Mesenchymal stem cell (in vitro differentiated cells and primary cell): ENCODE measurements at regions not wholly inside any gene's neighbourhood (a gene's known extent, or its start where the extent isn't known, plus 50 kb on each side); places are given as distances from the start of the nearest gene placed in this dataset.

Experiments used
- DNase-seq: peaks from one replicate; pipeline ENCODE4 v3.0.0-alpha.2; 2013
- H2AFZ ChIP-seq: one replicate; pipeline ENCODE4 v1.6.1; 2013; ENCODE audit warnings: low read depth, mild to moderate bottlenecking, control low read depth, inconsistent platforms, low read length, moderate library complexity
- H2AK5ac ChIP-seq: 2 replicates; pipeline ENCODE4 v1.6.1; 2013; ENCODE audit warnings: low read length, moderate library complexity, mild to moderate bottlenecking, inconsistent platforms; ENCODE audit not compliant: severe bottlenecking
- H2BK120ac ChIP-seq: one replicate; pipeline ENCODE4 v1.6.1; 2013; ENCODE audit warnings: low read depth, mild to moderate bottlenecking, inconsistent platforms, low read length, moderate library complexity
- H2BK12ac ChIP-seq, 2 experiments: one replicate each; pipeline ENCODE4 v1.6.1; 2013; ENCODE audit warnings: inconsistent platforms in 2 of 2, low read length in 2 of 2, mild to moderate bottlenecking in 2 of 2, moderate library complexity in 2 of 2, control low read depth in 1 of 2
- H2BK15ac ChIP-seq: one replicate; pipeline ENCODE4 v1.6.1; 2013; ENCODE audit warnings: mild to moderate bottlenecking, low read depth, inconsistent platforms; ENCODE audit not compliant: poor library complexity, severe bottlenecking
- H2BK5ac ChIP-seq: 2 replicates; pipeline ENCODE4 v1.6.1; 2013; ENCODE audit warnings: low read depth, mild to moderate bottlenecking, low read length, control low read depth, inconsistent platforms; ENCODE audit not compliant: poor library complexity, severe bottlenecking
- H3K14ac ChIP-seq, 2 experiments: one replicate each; pipeline ENCODE4 v1.6.1; 2013; ENCODE audit warnings: inconsistent platforms in 2 of 2, low read length in 2 of 2, control low read depth in 1 of 2, mild to moderate bottlenecking in 1 of 2, moderate library complexity in 1 of 2
- H3K18ac ChIP-seq, 2 experiments: one replicate each; pipeline ENCODE4 v1.6.1; 2013; ENCODE audit warnings: inconsistent platforms in 2 of 2, low read length in 2 of 2, control low read depth in 1 of 2, low read depth in 1 of 2, mild to moderate bottlenecking in 1 of 2
- H3K23ac ChIP-seq, 2 experiments: one replicate each; pipeline ENCODE4 v1.6.1; 2013; ENCODE audit warnings: inconsistent platforms in 2 of 2, low read length in 2 of 2, mild to moderate bottlenecking in 2 of 2, moderate library complexity in 2 of 2, control low read depth in 1 of 2
- H3K27ac ChIP-seq: 2 replicates; pipeline ENCODE4 v1.5.1; 2013; ENCODE audit warnings: mild to moderate bottlenecking, moderate library complexity, low read length, control low read depth, inconsistent platforms; ENCODE audit not compliant: poor library complexity, severe bottlenecking
- H3K27me3 ChIP-seq, 2 experiments: 2 replicates each; pipeline versions ENCODE4 v1.6.1 to v1.7.0; 2013; ENCODE audit warnings: low read length in 2 of 2, mild to moderate bottlenecking in 2 of 2, moderate library complexity in 2 of 2, control low read depth in 1 of 2, inconsistent platforms in 1 of 2; ENCODE audit not compliant: control insufficient read depth in 1 of 2, insufficient read depth in 1 of 2
- H3K36me3 ChIP-seq, 2 experiments: 2 replicates each; pipeline versions ENCODE4 v1.6.1 to v1.7.0; 2013; ENCODE audit warnings: low read length in 2 of 2, control low read depth in 1 of 2, inconsistent platforms in 1 of 2, low read depth in 1 of 2, mild to moderate bottlenecking in 1 of 2; ENCODE audit not compliant: insufficient read depth in 2 of 2, control insufficient read depth in 1 of 2
- H3K4ac ChIP-seq, 2 experiments: one replicate each; pipeline ENCODE4 v1.6.1; 2013; ENCODE audit warnings: inconsistent platforms in 2 of 2, low read length in 2 of 2, mild to moderate bottlenecking in 2 of 2, moderate library complexity in 2 of 2, control low read depth in 1 of 2, low read depth in 1 of 2
- H3K4me1 ChIP-seq: 2 replicates; pipeline ENCODE4 v1.6.1; 2013; ENCODE audit warnings: low read depth, low read length, control low read depth; ENCODE audit not compliant: control insufficient read depth, insufficient read depth
- H3K4me2 ChIP-seq: 2 replicates; pipeline ENCODE4 v1.6.1; 2013; ENCODE audit warnings: low read length, mild to moderate bottlenecking, inconsistent platforms; ENCODE audit not compliant: poor library complexity, severe bottlenecking
- H3K4me3 ChIP-seq, 2 experiments: 2 replicates each; pipeline versions ENCODE4 v1.5.1 to v1.7.0; 2013; ENCODE audit warnings: low read length in 2 of 2, mild to moderate bottlenecking in 2 of 2, control low read depth in 1 of 2, low read depth in 1 of 2; ENCODE audit not compliant: insufficient read depth in 1 of 2
- H3K79me1 ChIP-seq: replicated peaks from 2 replicates; pipeline ENCODE4 v1.6.1; 2013; ENCODE audit warnings: mild to moderate bottlenecking, control low read depth, low read length, inconsistent platforms; ENCODE audit not compliant: poor library complexity, severe bottlenecking
- H3K9ac ChIP-seq: 2 replicates; pipeline ENCODE4 v1.7.0; 2013; ENCODE audit warnings: mild to moderate bottlenecking, low read length, moderate library complexity
- H3K9me3 ChIP-seq: 2 replicates; pipeline ENCODE4 v1.7.0; 2013; ENCODE audit warnings: mild to moderate bottlenecking, low read length; ENCODE audit not compliant: control insufficient read depth
- H4K8ac ChIP-seq: one replicate; pipeline ENCODE4 v1.6.1; 2013; ENCODE audit warnings: inconsistent platforms, mild to moderate bottlenecking, low read length, moderate library complexity
- H4K91ac ChIP-seq: one replicate; pipeline ENCODE4 v1.6.1; 2013; ENCODE audit warnings: mild to moderate bottlenecking, low read length, inconsistent platforms
- WGBS: methylation state at CpG from one replicate; pipeline ENCODE4 v1.1.7; 2013; ENCODE audit warnings: mixed read lengths; 5-methylcytosine and 5-hydroxymethylcytosine counted together

GRCh38 chr21:22796147-22796546 is 1797.9 kb downstream of the NCAM2 start:
- Histone ChIP-seq H3K4me1 (no peaks in the 10 kb centered on the region), H3K4ac (no peak overlapping the region), H2BK5ac (no peak overlapping the region), H3K23ac (no peak overlapping the region), H3K18ac (no peak overlapping the region), H2AFZ (no peak overlapping the region), H3K36me3 (no peaks in the 10 kb centered on the region), H3K9me3 (no peaks in the 10 kb centered on the region), H3K27ac (no peak overlapping the region), H3K14ac (no peak overlapping the region), H3K27me3 (no peaks in the 10 kb centered on the region), H4K91ac (no peak overlapping the region), H2AK5ac (no peak overlapping the region), H2BK120ac (no peak overlapping the region), H3K4me3 (peak overlapping the region in 1 of 2 experiments; percentile 67), H2BK15ac (no peak overlapping the region), H3K9ac (no peak overlapping the region), H4K8ac (no peak overlapping the region), H3K4me2 (no peak overlapping the region), H2BK12ac (no peak overlapping the region), H3K79me1 (no peaks in the 10 kb centered on the region)
- DNase-seq: no peak
- 85% methylated on average over 9 of the region's 9 CpGs for WGBS

- H3K4me3 ChIP-seq: no peak overlapping the region
- 57% methylated on average over 3 of the region's 3 CpGs for WGBS
- no peak overlapping the region for H4K8ac ChIP-seq
- H3K36me3 ChIP-seq: no peaks in the 10 kb centered on the region
- H3K14ac ChIP-seq: no peak overlapping the region
- H3K4me2 ChIP-seq: no peak overlapping the region
- H3K27me3 ChIP-seq: no peaks in the 10 kb centered on the region
- no peak overlapping the region for H3K27ac ChIP-seq
- H3K18ac ChIP-seq: no peak overlapping the region
- DNase-seq: no peak
- H2BK15ac ChIP-seq: no peak overlapping the region
- no peak overlapping the region for H3K23ac ChIP-seq
- no peak overlapping the region for H2BK12ac ChIP-seq
- no peak overlapping the region for H2AFZ ChIP-seq
- no peak overlapping the region for H2BK120ac ChIP-seq
- H2BK5ac ChIP-seq: no peak overlapping the region
- no peak overlapping the region for H3K4ac ChIP-seq
- no peak overlapping the region for H2AK5ac ChIP-seq
- H3K79me1 ChIP-seq: no peaks in the 10 kb centered on the region
- H3K9ac ChIP-seq: no peak overlapping the region
- H3K9me3 ChIP-seq: no peaks in the 10 kb centered on the region
- H3K4me1 ChIP-seq: no peaks in the 10 kb centered on the region
- H4K91ac ChIP-seq: no peak overlapping the region
Measured at GRCh38 chr21:22804151-22804550, 1805.9 kb downstream of the NCAM2 start.

DNA sequence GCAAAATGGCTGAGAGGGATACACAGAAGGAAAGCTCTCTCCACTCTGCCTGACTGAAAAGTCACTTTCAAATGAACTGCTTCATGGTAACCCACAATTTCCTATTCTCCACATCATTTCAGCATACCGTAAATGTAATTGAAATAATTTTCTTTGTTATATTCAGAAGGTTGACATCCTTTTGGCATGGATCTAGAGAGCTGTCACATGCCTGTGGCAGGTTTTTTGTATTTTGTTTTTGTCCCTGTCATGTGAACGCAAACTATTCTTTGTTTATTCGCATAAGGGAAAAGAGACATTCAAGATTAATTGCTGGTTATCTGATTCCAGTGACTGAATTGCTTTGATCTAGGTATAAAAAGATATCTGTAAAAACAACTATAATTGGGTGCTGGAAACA is 1808.1 kb downstream of the NCAM2 start:
- no peak for DNase-seq
- H3K18ac ChIP-seq: no peak overlapping the region
- H2AK5ac ChIP-seq: no peak overlapping the region
- no peak overlapping the region for H3K23ac ChIP-seq
- no peak overlapping the region for H2BK12ac ChIP-seq
- H3K4me3 ChIP-seq: no peak overlapping the region
- no peak overlapping the region for H3K4ac ChIP-seq
- no peak overlapping the region for H3K14ac ChIP-seq
- no peak overlapping the region for H3K27ac ChIP-seq
- H3K4me2 ChIP-seq: no peak overlapping the region
- H2BK5ac ChIP-seq: no peak overlapping the region
- no peak overlapping the region for H2BK15ac ChIP-seq
- H3K9ac ChIP-seq: no peak overlapping the region
- no peaks in the 10 kb centered on the region for H3K4me1 ChIP-seq
- no peak overlapping the region for H4K91ac ChIP-seq
- H3K79me1 ChIP-seq: no peaks in the 10 kb centered on the region
- H3K36me3 ChIP-seq: no peaks in the 10 kb centered on the region
- H3K9me3 ChIP-seq: no peaks in the 10 kb centered on the region
- WGBS: 86% methylated on average over 2 of the region's 3 CpGs
- no peak overlapping the region for H4K8ac ChIP-seq
- no peaks in the 10 kb centered on the region for H3K27me3 ChIP-seq
- H2BK120ac ChIP-seq: no peak overlapping the region
- H2AFZ ChIP-seq: no peak overlapping the region

GRCh38 chr21:22813201-22813600 is 1815.0 kb downstream of the NCAM2 start:
- no peak overlapping the region for H3K4ac ChIP-seq
- no peak overlapping the region for H2BK12ac ChIP-seq
- no peak overlapping the region for H2AK5ac ChIP-seq
- H3K27me3 ChIP-seq: no peaks in the 10 kb centered on the region
- no peak overlapping the region for H3K9ac ChIP-seq
- no peak overlapping the region for H2BK5ac ChIP-seq
- no peak overlapping the region for H3K14ac ChIP-seq
- H4K8ac ChIP-seq: no peak overlapping the region
- H2AFZ ChIP-seq: no peak overlapping the region
- H2BK15ac ChIP-seq: no peak overlapping the region
- H3K36me3 ChIP-seq: no peaks in the 10 kb centered on the region
- WGBS: 90% methylated on average over 2 of the region's 3 CpGs
- no peak overlapping the region for H3K4me2 ChIP-seq
- H2BK120ac ChIP-seq: no peak overlapping the region
- H3K18ac ChIP-seq: no peak overlapping the region
- no peak overlapping the region for H4K91ac ChIP-seq
- no peak overlapping the region for H3K27ac ChIP-seq
- H3K79me1 ChIP-seq: no peaks in the 10 kb centered on the region
- no peaks in the 10 kb centered on the region for H3K9me3 ChIP-seq
- H3K23ac ChIP-seq: no peak overlapping the region
- no peak for DNase-seq
- H3K4me1 ChIP-seq: no peaks in the 10 kb centered on the region
- H3K4me3 ChIP-seq: no peak overlapping the region
